ENCODE measurements at regions not wholly inside any gene's neighbourhood (a gene's known extent, or its start where the extent isn't known, plus 50 kb on each side); places are given as distances from the start of the nearest gene placed in this dataset.

DNA sequence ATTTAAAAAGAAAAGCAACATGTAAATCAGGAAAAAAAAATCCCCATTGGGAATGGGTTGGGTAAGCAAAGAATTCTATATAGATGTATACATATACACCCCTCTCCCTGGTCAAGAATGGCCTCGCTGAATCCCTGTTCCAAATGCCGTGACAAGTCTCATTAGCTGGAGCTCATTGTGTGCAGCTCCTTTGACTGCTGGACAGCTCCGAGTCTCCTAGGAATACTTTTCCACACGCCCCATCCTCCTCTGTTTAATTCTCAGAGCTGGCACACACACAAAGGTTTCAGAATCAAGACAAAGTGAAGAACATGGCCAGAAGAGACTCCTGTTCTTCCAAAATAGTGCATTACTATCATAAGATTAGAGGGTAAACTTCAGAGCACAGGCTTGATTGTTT is 130.9 kb upstream of the MKLN1 start:
- no peaks in the 10 kb centered on the region for H3K36me3 ChIP-seq (ENCODE audit: control insufficient read depth, insufficient read depth, low read length)
- H3K27me3 ChIP-seq (ENCODE audit: control insufficient read depth, insufficient read depth, low read length) = no peaks in the 10 kb centered on the region
- TF ChIP-seq, protein P1, sequence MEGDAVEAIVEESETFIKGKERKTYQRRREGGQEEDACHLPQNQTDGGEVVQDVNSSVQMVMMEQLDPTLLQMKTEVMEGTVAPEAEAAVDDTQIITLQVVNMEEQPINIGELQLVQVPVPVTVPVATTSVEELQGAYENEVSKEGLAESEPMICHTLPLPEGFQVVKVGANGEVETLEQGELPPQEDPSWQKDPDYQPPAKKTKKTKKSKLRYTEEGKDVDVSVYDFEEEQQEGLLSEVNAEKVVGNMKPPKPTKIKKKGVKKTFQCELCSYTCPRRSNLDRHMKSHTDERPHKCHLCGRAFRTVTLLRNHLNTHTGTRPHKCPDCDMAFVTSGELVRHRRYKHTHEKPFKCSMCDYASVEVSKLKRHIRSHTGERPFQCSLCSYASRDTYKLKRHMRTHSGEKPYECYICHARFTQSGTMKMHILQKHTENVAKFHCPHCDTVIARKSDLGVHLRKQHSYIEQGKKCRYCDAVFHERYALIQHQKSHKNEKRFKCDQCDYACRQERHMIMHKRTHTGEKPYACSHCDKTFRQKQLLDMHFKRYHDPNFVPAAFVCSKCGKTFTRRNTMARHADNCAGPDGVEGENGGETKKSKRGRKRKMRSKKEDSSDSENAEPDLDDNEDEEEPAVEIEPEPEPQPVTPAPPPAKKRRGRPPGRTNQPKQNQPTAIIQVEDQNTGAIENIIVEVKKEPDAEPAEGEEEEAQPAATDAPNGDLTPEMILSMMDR (IDR thresholded peaks at IDR 0.05; ENCODE audit: insufficient read depth, low read length, poor library complexity, severe bottlenecking) = no peak
- no peak for DNase-seq (ENCODE audit: low read depth)
- H3K4me3 ChIP-seq (ENCODE audit: low read depth, low read length) = no peak overlapping the region

DNA sequence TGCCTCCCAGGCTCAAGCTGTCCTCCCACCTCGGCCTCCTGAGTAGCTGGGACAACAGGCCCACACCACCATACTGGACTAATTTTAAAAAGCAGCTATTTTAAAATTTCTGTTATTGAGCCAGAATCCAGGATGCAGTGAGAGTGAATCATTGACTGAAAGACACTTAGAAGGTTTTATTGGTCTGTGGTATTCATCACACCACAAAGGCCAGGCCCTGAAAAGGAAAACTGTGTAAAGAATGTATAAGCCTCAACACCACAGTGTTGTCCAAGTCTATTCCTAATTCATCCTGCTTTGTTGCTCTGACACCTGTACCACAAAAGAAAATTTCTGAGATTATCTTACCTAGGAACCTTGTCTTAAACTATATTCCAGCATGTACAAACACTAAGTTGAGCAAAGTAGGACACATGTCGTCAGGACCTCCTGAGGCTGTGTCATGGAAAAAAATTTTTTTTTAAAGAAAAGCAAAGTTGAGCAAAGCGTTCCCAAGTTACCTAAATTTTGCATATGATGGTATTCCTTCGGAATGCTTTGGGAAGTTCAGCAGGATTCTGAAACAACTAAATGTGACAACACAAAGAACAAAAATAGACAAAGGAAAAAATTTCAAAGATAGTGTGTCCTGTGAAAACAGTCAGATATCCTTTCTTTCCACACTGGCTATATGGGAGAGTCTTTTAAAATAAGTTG is 129.6 kb upstream of the MKLN1 start:
- no peak for DNase-seq (ENCODE audit: low read depth)
- no peak overlapping the region for H3K4me3 ChIP-seq (ENCODE audit: low read depth, low read length)
- no peaks in the 10 kb centered on the region for H3K36me3 ChIP-seq (ENCODE audit: control insufficient read depth, insufficient read depth, low read length)
- H3K27me3 ChIP-seq (ENCODE audit: control insufficient read depth, insufficient read depth, low read length) = no peaks in the 10 kb centered on the region
- TF ChIP-seq, protein P1 (IDR thresholded peaks at IDR 0.05; ENCODE audit: insufficient read depth, low read length, poor library complexity, severe bottlenecking) = no peak

DNA sequence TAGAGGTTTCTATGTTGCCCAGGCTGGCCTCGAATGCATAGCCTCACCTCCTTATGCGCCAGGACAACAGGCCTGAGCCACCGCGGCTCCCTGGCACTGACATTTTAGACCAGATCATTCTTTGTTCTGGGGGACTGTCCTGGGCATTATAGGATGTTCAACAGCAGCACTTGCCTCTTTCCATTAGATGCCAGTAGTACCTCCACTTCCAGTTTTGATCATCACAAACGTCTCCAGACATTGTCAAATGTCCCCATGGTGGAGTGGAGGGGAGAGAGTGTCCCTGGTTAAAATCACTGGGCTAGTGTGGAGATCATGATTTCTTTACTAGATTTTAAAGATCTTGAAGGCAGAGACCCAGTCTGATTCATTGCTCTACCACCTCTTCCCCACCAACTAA is 125.2 kb upstream of the MKLN1 start:
- TF ChIP-seq, protein P1 (IDR thresholded peaks at IDR 0.05; ENCODE audit: insufficient read depth, low read length, poor library complexity, severe bottlenecking) = no peak
- H3K36me3 ChIP-seq (ENCODE audit: control insufficient read depth, insufficient read depth, low read length) = no peaks in the 10 kb centered on the region
- no peak for DNase-seq (ENCODE audit: low read depth)
- no peaks in the 10 kb centered on the region for H3K27me3 ChIP-seq (ENCODE audit: control insufficient read depth, insufficient read depth, low read length)
- H3K4me3 ChIP-seq (ENCODE audit: low read depth, low read length) = no peak overlapping the region

DNA sequence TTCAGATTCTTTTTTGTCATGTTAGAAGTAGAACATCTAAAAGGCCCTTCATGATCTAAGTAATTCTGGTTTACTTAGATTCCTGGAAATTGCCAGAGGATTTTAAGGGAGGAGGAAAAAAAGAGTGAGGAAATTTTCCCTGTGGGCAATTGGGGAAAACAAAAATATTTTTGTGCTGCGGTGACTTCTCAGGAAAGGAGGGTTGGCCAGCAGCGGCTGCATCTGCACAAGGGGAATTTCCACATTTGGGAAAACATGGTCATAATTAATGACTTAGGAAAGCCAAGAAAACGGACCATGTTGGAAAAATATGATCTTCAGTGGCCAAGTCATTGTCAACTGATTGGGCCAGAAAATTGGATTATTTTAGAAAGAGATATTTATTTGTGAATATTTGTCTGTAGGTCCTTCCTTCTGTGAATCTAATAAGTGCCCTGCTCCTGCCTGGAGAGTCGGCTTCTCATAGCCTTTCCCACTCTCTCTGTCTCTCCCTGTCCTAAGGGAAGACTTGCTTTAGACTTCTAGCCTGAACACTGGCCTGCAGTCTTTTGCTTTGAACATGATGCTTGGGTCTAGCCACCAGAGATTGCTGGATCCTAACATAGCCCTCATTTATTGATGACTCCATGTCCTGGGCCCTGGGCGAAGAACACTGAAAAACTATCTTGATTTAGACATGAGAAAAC is 124.2 kb upstream of the MKLN1 start:
- no peaks in the 10 kb centered on the region for H3K27me3 ChIP-seq (ENCODE audit: control insufficient read depth, insufficient read depth, low read length)
- no peak for DNase-seq (ENCODE audit: low read depth)
- TF ChIP-seq, protein P1 (IDR thresholded peaks at IDR 0.05; ENCODE audit: insufficient read depth, low read length, poor library complexity, severe bottlenecking) = no peak
- no peak overlapping the region for H3K4me3 ChIP-seq (ENCODE audit: low read depth, low read length)
- H3K36me3 ChIP-seq (ENCODE audit: control insufficient read depth, insufficient read depth, low read length) = no peaks in the 10 kb centered on the region

DNA sequence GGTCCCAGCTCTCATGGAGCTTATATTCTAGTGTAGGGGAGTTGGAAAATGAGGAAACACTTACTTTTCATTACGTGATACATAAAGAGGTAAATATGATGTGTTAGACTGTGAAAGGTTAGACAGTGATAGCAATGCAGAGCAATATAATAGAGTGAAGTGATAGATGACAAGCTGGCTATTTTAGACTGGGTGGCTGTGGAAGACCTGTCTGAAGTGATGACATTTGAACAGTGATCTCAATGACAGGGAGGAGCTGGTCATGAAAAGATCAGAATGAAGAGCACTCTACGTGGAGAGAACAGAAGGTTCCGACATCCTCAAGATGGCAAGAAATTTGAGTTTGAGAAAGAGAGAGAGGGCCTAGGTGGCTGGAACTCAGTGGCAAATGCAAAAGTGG is 118.9 kb upstream of the MKLN1 start:
- DNase-seq (ENCODE audit: low read depth) = no peak
- TF ChIP-seq, protein P1 (IDR thresholded peaks at IDR 0.05; ENCODE audit: insufficient read depth, low read length, poor library complexity, severe bottlenecking) = no peak

More for the DNA sequence above, 118.9 kb upstream of the MKLN1 start:
- no peaks in the 10 kb centered on the region for H3K36me3 ChIP-seq (ENCODE audit: control insufficient read depth, insufficient read depth, low read length)
- H3K4me3 ChIP-seq (ENCODE audit: low read depth, low read length) = no peak overlapping the region
- no peaks in the 10 kb centered on the region for H3K27me3 ChIP-seq (ENCODE audit: control insufficient read depth, insufficient read depth, low read length)

All from kidney epithelial cell (primary cell).